GM12878 (cell line): ENCODE measurements at regions not wholly inside any gene's neighbourhood (a gene's known extent, or its start where the extent isn't known, plus 50 kb on each side); places are given as distances from the start of the nearest gene placed in this dataset.

Experiments
- ATAC-seq: fragments of 200-7000 bp; cut with Tn5 transposase; 3 replicates; pipeline ENCODE4 v1.9.1; 2020; ENCODE audit warnings: mild to moderate bottlenecking, moderate library complexity
- BruUV-seq: library from RNA; stranded (reverse); fragments of 400-500 nt; replicated peaks from 2 replicates; lab custom pipeline; 2021; lab: Mats Ljungman, UMichigan
- CTCF ChIA-PET: fragments of 300-600 bp; sonication (Branson Sonifier 250); formaldehyde crosslinking; extraction: SDS; loops from one replicate; lab custom pipeline; 2021; ENCODE audit warnings: inconsistent platforms; lab: Yijun Ruan, JAX
- POLR2A ChIA-PET: fragments of 350-600 bp; formaldehyde crosslinking; extraction: SDS; loops from one replicate; lab custom pipeline; 2021; ENCODE audit warnings: inconsistent platforms; lab: Charles Lee
- RAD21 ChIA-PET: fragments of 300-600 bp; sonication (Branson Sonifier 250); formaldehyde crosslinking; loops from one replicate; lab custom pipeline; 2023; ENCODE audit warnings: antibody characterized with exemption; ENCODE audit not compliant: unreplicated experiment; lab: Charles Lee
- SMC1A ChIA-PET: fragments of 300-600 bp; sonication (Branson Sonifier 250); formaldehyde crosslinking; loops from one replicate; lab custom pipeline; 2023; ENCODE audit not compliant: unreplicated experiment, uncharacterized antibody; lab: Charles Lee
- DNase-seq: peaks from one replicate; pipeline ENCODE4 v3.0.0-alpha.2; 2011; ENCODE audit warnings: low read depth, low spot score
- FAIRE-seq: peaks from 3 replicates; lab custom pipeline; 2011; peaks lifted over from hg19 to GRCh38; lab: Jason Lieb, UNC
- H2AFZ ChIP-seq: 2 replicates; pipeline ENCODE4 v1.6.0; 2011; ENCODE audit warnings: low read depth, low read length, control low read depth; ENCODE audit not compliant: control insufficient read depth
- H3K27ac ChIP-seq: 2 replicates; pipeline ENCODE4 v1.5.1; 2011; ENCODE audit warnings: control low read depth; ENCODE audit not compliant: control insufficient read depth, insufficient read depth
- H3K27me3 ChIP-seq, 2 experiments: replicated peaks in 1 of 2; 2 replicates each; pipeline versions ENCODE4 v1.6.0 to v1.6.1; 2011; ENCODE audit warnings: low read length in 1 of 2; ENCODE audit not compliant: control insufficient read depth in 2 of 2, insufficient read depth in 2 of 2
- H3K36me3 ChIP-seq, 2 experiments: 2 replicates each; pipeline ENCODE4 v1.5.1; 2011; ENCODE audit warnings: low read length in 1 of 2; ENCODE audit not compliant: control insufficient read depth in 2 of 2, insufficient read depth in 2 of 2
- H3K4me1 ChIP-seq: 2 replicates; pipeline ENCODE4 v1.6.1; 2011; ENCODE audit warnings: mild to moderate bottlenecking, low read length, moderate library complexity, mixed read lengths; ENCODE audit not compliant: control insufficient read depth, insufficient read depth
- H3K4me2 ChIP-seq: 2 replicates; pipeline ENCODE4 v1.6.0; 2011; ENCODE audit warnings: control low read depth; ENCODE audit not compliant: control insufficient read depth, insufficient read depth
- H3K4me3 ChIP-seq: fragments of 200-600 bp; sonication (generic); 2 replicates; pipeline ENCODE4 v1.5.1; 2016
- H3K79me2 ChIP-seq: 2 replicates; pipeline ENCODE4 v1.6.0; 2011; ENCODE audit warnings: low read length; ENCODE audit not compliant: control insufficient read depth, insufficient read depth
- H3K9ac ChIP-seq: 2 replicates; pipeline ENCODE4 v1.8.0; 2011; ENCODE audit warnings: low read length, control low read depth, mixed read lengths; ENCODE audit not compliant: control insufficient read depth, insufficient read depth
- H3K9me3 ChIP-seq: replicated peaks from 3 replicates; pipeline ENCODE4 v1.5.1; 2011; ENCODE audit warnings: mild to moderate bottlenecking, low read length; ENCODE audit not compliant: control insufficient read depth, insufficient read depth
- H4K20me1 ChIP-seq: 2 replicates; pipeline ENCODE4 v1.6.0; 2011; ENCODE audit not compliant: control insufficient read depth, insufficient read depth
- CHD4 ChIP-seq: fragments of 200-600 bp; sonication (generic); IDR thresholded peaks from 2 replicates; pipeline ENCODE4 v1.6.1; 2016; ENCODE audit warnings: mild to moderate bottlenecking
- EGR1 ChIP-seq, 2 experiments: IDR thresholded peaks; 1 replicate in 1 of 2; 2 replicates in 1 of 2; pipeline ENCODE4 v1.6.1; 2011 to 2012; ENCODE audit warnings: low read depth in 2 of 2, low read length in 2 of 2, borderline replicate concordance in 1 of 2, mild to moderate bottlenecking in 1 of 2, moderate library complexity in 1 of 2
- EZH2 ChIP-seq: IDR thresholded peaks from 2 replicates; pipeline ENCODE4 v1.6.1; 2012; ENCODE audit warnings: low read depth, mild to moderate bottlenecking, control low read depth, inconsistent platforms, low read length, borderline replicate concordance; ENCODE audit not compliant: control insufficient read depth
- HCFC1 ChIP-seq: fragments of 150-350 bp; IDR thresholded peaks from 2 replicates; pipeline ENCODE4 v1.6.1; 2014; ENCODE audit warnings: low read length
- MXI1 ChIP-seq: fragments of 150-350 bp; IDR thresholded peaks from 2 replicates; pipeline ENCODE4 v1.6.1; 2011; ENCODE audit warnings: low read depth, mild to moderate bottlenecking, inconsistent platforms, low read length, improper control_type of control experiment
- NFYB ChIP-seq: IDR thresholded peaks from 2 replicates; pipeline ENCODE4 v1.6.1; 2011; ENCODE audit warnings: low read depth, mild to moderate bottlenecking, low read length, improper control_type of control experiment, moderate library complexity; ENCODE audit not compliant: insufficient read depth
- RFX5 ChIP-seq: IDR thresholded peaks from 2 replicates; pipeline ENCODE4 v1.6.1; 2011; ENCODE audit warnings: low read depth, low read length, improper control_type of control experiment
- SIX5 ChIP-seq: IDR thresholded peaks from 2 replicates; pipeline ENCODE4 v1.6.1; 2011; ENCODE audit warnings: mild to moderate bottlenecking, low read depth, low read length, moderate library complexity; ENCODE audit not compliant: severe bottlenecking
- SMARCA5 ChIP-seq: fragments of 450-650 bp; IDR thresholded peaks from 2 replicates; pipeline ENCODE4 v1.6.1; 2017; ENCODE audit warnings: mild to moderate bottlenecking
- SMC3 ChIP-seq: IDR thresholded peaks from 2 replicates; pipeline ENCODE4 v1.6.1; 2011; ENCODE audit warnings: low read length, improper control_type of control experiment, borderline replicate concordance
- SREBF2 ChIP-seq: IDR thresholded peaks from 2 replicates; pipeline ENCODE4 v1.6.1; 2012; ENCODE audit warnings: mild to moderate bottlenecking, low read length
- SUPT20H ChIP-seq: IDR thresholded peaks from 2 replicates; pipeline ENCODE4 v1.6.1; 2011; ENCODE audit warnings: low read depth, mild to moderate bottlenecking, low read length, moderate library complexity, borderline replicate concordance; ENCODE audit not compliant: control insufficient read depth
- TARDBP ChIP-seq: IDR thresholded peaks from 2 replicates; pipeline ENCODE4 v1.6.1; 2016; ENCODE audit warnings: borderline replicate concordance
- ZNF207 ChIP-seq: fragments of 450-650 bp; IDR thresholded peaks from 2 replicates; pipeline ENCODE4 v1.6.1; 2014; ENCODE audit warnings: antibody characterized with exemption, mild to moderate bottlenecking, borderline replicate concordance
- WGBS: methylation state at CpG from one replicate; pipeline ENCODE4 v1.1.6; 2016; ENCODE audit warnings: low lambda C conversion rate; ENCODE audit not compliant: insufficient replicate concordance, insufficient coverage; ENCODE audit errors: missing lambda C conversion rate; 5-methylcytosine and 5-hydroxymethylcytosine counted together
- in situ Hi-C: fragments of 300-500 bp; cut with MboI; formaldehyde crosslinking; loops from 9 replicates; pipeline ENCODE4 v1.14.3; 2018; ENCODE audit warnings: mixed read lengths
- intact Hi-C: fragments of 100-400 bp; cut with micrococcal nuclease; formaldehyde crosslinking; loops from one replicate; pipeline ENCODE4 v1.14.2; 2022; ENCODE audit not compliant: unreplicated experiment
- TF ChIP-seq, protein P1 (sequence below): fragments of 450-650 bp; IDR thresholded peaks from 2 replicates; pipeline ENCODE4 v1.6.1; 2018; ENCODE audit warnings: borderline replicate concordance, mild to moderate bottlenecking; ENCODE audit not compliant: partially characterized antibody
- TF ChIP-seq, protein P2 (sequence below): fragments of 450-650 bp; IDR thresholded peaks from 2 replicates; pipeline ENCODE4 v1.6.1; 2017; ENCODE audit warnings: antibody characterized with exemption, mild to moderate bottlenecking, moderate library complexity
- TF ChIP-seq, protein P3 (sequence below): IDR thresholded peaks from 2 replicates; pipeline ENCODE4 v1.6.1; 2011; ENCODE audit warnings: low read depth, mild to moderate bottlenecking, low read length, moderate library complexity, borderline replicate concordance; ENCODE audit errors: extremely low read depth
- TF ChIP-seq, protein P4 (sequence below): IDR thresholded peaks from 2 replicates; pipeline ENCODE4 v1.6.1; 2012; ENCODE audit warnings: low read depth, low read length, improper control_type of control experiment

DNA sequence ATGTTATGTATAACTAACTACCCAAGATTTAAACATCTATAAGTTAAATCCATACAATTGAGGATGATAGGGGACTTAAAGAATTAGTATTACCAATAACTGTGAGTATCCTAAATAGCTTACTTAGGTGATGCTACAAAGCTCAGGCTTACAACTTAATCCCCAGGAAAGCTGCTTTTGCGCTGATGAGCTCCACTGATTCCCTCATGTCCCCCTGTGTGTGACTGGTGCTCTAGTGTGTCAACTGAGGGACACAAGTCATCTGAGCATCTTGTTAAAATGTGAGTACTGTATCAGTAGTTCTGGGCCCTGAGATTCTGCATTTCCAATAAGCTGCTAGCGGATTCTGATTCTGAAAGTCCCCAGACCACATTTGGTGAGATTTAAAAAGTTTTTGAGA is 1458.8 kb downstream of the MRPL39 start (continued):
- TF ChIP-seq, protein P1, sequence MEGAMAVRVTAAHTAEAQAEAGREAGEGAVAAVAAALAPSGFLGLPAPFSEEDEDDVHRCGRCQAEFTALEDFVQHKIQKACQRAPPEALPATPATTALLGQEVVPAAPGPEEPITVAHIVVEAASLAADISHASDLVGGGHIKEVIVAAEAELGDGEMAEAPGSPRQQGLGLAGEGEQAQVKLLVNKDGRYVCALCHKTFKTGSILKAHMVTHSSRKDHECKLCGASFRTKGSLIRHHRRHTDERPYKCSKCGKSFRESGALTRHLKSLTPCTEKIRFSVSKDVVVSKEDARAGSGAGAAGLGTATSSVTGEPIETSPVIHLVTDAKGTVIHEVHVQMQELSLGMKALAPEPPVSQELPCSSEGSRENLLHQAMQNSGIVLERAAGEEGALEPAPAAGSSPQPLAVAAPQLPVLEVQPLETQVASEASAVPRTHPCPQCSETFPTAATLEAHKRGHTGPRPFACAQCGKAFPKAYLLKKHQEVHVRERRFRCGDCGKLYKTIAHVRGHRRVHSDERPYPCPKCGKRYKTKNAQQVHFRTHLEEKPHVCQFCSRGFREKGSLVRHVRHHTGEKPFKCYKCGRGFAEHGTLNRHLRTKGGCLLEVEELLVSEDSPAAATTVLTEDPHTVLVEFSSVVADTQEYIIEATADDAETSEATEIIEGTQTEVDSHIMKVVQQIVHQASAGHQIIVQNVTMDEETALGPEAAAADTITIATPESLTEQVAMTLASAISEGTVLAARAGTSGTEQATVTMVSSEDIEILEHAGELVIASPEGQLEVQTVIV = no peak
- no peak for TF ChIP-seq CHD4
- no peak for TF ChIP-seq SMC3

DNA sequence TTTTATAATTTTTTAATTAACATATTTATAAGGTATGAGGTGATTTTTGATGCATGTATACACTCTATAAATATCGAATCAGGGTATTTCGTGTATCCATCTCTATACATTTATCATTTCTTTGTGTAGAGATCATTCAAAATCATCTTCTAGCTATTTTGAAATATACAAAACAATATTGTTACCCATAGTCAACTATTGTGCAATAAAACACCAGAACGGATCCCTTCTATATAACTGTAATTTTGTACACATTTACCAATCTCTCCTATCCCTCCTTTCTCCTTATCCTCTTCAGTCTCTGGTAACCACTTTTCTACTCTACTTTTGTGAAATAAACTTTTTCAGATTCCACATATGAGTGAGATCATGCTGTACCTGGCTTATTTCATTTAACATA is 1459.6 kb downstream of the MRPL39 start:
- ChIA-PET RAD21 (no interaction called here), POLR2A (no interaction called here), SMC1A (no interaction called here), CTCF (no interaction called here)
- Histone ChIP-seq H3K9ac (no peak overlapping the region), H3K27ac (no peak overlapping the region), H3K4me2 (no peak overlapping the region), H3K79me2 (no peaks in the 10 kb centered on the region), H3K9me3 (no peaks in the 10 kb centered on the region), H3K27me3 (no peaks in the 10 kb centered on the region), H4K20me1 (no peaks in the 10 kb centered on the region), H3K4me3 (no peak overlapping the region), H2AFZ (no peak overlapping the region), H3K36me3 (no peaks in the 10 kb centered on the region), H3K4me1 (no peaks in the 10 kb centered on the region)
- in situ Hi-C loops (no loop called here), intact Hi-C loops (no loop called here)
- WGBS = 17% methylated on average over 3 of the region's 3 CpGs
- FAIRE-seq (no peak), DNase-seq (no peak), ATAC-seq (no peak)
- no TSS peak for BruUV-seq
- TF ChIP-seq, protein P2, sequence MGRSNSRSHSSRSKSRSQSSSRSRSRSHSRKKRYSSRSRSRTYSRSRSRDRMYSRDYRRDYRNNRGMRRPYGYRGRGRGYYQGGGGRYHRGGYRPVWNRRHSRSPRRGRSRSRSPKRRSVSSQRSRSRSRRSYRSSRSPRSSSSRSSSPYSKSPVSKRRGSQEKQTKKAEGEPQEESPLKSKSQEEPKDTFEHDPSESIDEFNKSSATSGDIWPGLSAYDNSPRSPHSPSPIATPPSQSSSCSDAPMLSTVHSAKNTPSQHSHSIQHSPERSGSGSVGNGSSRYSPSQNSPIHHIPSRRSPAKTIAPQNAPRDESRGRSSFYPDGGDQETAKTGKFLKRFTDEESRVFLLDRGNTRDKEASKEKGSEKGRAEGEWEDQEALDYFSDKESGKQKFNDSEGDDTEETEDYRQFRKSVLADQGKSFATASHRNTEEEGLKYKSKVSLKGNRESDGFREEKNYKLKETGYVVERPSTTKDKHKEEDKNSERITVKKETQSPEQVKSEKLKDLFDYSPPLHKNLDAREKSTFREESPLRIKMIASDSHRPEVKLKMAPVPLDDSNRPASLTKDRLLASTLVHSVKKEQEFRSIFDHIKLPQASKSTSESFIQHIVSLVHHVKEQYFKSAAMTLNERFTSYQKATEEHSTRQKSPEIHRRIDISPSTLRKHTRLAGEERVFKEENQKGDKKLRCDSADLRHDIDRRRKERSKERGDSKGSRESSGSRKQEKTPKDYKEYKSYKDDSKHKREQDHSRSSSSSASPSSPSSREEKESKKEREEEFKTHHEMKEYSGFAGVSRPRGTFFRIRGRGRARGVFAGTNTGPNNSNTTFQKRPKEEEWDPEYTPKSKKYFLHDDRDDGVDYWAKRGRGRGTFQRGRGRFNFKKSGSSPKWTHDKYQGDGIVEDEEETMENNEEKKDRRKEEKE = no peak
- TF ChIP-seq MXI1 (no peak), SREBF2 (no peak), RFX5 (no peak), SIX5 (no peak), SMARCA5 (no peak), EZH2 (no peak), HCFC1 (no peak), SMC3 (no peak), NFYB (no peak), TARDBP (no peak), EGR1 (IDR thresholded peaks at IDR 0.05; ENCODE audit: borderline replicate concordance in 1 of 2, low read depth in 2 of 2, low read length in 2 of 2) (no peak), ZNF207 (no peak), SUPT20H (no peak)
- TF ChIP-seq, protein P3, sequence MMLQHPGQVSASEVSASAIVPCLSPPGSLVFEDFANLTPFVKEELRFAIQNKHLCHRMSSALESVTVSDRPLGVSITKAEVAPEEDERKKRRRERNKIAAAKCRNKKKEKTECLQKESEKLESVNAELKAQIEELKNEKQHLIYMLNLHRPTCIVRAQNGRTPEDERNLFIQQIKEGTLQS = no peak
- TF ChIP-seq, protein P4, sequence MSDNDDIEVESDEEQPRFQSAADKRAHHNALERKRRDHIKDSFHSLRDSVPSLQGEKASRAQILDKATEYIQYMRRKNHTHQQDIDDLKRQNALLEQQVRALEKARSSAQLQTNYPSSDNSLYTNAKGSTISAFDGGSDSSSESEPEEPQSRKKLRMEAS = no peak
